Panc1 (cell line): ENCODE measurements at regions not wholly inside any gene's neighbourhood (a gene's known extent, or its start where the extent isn't known, plus 50 kb on each side); places are given as distances from the start of the nearest gene placed in this dataset.
"Not testable (repeated sequence)": the region's sequence is repeated elsewhere in the genome, so short reads cannot be mapped to it uniquely, and the experiment has no call there.

Experiments
- POLR2AphosphoS5 ChIP-seq: IDR thresholded peaks from 2 replicates; pipeline ENCODE4 v1.6.1; 2012; ENCODE audit warnings: mild to moderate bottlenecking, low read depth, low read length, moderate library complexity
- TF ChIP-seq, protein P1 (sequence below): fragments of 450-650 bp; IDR thresholded peaks from 2 replicates; pipeline ENCODE4 v1.5.1; 2017; ENCODE audit warnings: mild to moderate bottlenecking

DNA sequence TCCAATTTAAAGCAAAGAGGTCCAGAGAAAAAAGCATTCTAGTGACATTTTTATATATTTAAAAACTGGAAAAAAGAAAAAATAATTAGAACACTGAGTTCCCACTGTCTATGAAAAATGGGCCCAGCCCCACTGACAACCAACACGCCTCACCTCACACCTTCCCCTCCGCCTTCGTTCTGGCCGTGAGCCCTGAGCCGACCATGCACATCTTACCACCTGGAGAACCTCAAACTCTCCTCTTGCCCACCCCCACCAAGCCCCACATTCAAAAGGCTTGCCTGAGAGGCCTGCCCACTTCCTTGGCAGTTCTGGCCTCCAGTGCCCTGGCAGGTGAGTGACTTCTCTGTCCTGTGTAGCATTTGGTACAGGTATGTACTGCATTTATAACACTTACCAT, 63.9 kb upstream of the PLGLB2 start:
- TF ChIP-seq, protein P1, sequence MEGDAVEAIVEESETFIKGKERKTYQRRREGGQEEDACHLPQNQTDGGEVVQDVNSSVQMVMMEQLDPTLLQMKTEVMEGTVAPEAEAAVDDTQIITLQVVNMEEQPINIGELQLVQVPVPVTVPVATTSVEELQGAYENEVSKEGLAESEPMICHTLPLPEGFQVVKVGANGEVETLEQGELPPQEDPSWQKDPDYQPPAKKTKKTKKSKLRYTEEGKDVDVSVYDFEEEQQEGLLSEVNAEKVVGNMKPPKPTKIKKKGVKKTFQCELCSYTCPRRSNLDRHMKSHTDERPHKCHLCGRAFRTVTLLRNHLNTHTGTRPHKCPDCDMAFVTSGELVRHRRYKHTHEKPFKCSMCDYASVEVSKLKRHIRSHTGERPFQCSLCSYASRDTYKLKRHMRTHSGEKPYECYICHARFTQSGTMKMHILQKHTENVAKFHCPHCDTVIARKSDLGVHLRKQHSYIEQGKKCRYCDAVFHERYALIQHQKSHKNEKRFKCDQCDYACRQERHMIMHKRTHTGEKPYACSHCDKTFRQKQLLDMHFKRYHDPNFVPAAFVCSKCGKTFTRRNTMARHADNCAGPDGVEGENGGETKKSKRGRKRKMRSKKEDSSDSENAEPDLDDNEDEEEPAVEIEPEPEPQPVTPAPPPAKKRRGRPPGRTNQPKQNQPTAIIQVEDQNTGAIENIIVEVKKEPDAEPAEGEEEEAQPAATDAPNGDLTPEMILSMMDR = not testable (repeated sequence)
- not testable (repeated sequence) for TF ChIP-seq POLR2AphosphoS5
